Muscle of back (tissue), 3 donors: ENCODE measurements at regions not wholly inside any gene's neighbourhood (a gene's known extent, or its start where the extent isn't known, plus 50 kb on each side); places are given as distances from the start of the nearest gene placed in this dataset.
"Not testable (repeated sequence)": the region's sequence is repeated elsewhere in the genome, so short reads cannot be mapped to it uniquely, and the experiment has no call there.

Experiments used
- DNase-seq, 3 donors: peaks; one replicate each; pipeline versions ENCODE4 v3.0.0 to v3.0.0-alpha.2; 2013

GRCh38 chr1:187948170-187948794, 1119.5 kb downstream of the PLA2G4A start:
- DNase-seq = no peak

DNA sequence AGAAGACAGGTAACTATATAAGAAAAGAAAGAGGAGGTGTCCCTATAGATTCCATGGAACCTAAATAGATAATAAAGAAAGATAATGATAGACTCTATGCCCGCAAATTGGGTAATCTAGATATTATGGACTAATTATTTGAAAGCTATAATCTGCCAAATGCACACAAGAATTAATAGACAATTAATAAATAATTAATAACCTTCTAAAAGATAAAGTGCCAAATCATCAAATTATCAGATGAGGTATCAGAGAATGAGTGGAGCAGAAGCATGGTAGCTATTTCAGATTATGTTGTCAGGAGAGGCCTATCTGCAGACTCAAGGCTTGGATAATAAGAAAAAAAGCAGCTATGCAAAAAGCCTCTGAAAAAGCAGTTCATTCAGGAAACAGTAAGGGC, 1120.8 kb downstream of the PLA2G4A start:
- DNase-seq = no peak

DNA sequence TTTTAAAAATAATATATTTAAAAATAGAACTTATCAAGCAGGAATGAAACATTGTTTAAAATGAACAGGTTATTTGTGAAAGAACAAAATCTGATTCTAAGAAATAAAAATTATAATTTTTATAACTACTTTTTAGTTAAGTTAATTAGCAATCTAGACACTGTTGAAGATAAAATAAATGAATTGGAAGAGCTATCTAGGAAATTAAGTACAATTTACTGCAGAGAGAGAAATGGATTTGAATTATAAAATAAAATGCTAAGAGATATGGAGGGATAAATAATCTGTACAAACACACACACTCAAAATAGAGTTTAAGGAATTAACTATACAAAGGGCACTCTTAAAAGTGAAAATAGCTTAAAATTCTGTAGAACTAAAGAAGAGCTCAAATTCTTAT, 1123.1 kb downstream of the PLA2G4A start:
- DNase-seq = no peak

- DNase-seq = no peak
Measured at GRCh38 chr1:187952446-187952845, 1123.7 kb downstream of the PLA2G4A start.

GRCh38 chr1:187956975-187957374, 1128.2 kb downstream of the PLA2G4A start:
- DNase-seq = no peak

DNA sequence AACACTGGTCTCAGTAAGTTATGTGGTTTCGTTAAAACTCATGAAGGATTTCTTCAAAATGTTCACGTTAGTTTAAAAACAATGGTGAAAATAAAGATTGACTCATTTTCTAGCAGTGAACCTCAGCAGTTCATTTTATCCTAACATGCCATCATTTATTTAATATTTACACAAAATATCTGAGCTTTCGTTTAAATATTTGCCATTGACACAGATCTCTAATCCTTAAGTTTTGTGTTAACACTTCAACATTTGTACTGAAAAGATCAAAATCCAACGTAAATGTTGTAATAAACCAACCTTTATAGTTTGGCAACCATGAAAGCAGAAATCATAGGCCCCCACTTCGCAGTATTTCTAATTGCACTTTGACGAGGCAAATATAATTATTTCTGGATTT, 1129.5 kb downstream of the PLA2G4A start:
- DNase-seq = no peak

DNA sequence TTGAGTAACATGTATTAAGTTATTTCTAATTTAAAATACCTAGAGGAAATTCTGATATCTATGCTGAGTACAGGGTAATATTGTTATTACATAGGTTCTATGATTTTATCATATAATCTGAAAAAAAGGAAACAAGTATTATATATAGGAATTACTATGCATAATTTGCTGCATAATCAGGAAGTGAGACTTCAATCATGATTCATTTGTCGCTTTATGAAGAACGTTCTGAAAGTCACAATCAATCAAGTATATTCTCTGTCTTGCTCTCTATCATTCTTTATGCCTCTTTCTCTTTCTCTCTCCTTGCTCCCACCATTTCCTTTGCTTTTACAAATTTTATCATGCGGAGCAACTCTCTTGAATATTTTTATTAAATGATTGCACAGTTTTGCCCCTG, 1130.3 kb downstream of the PLA2G4A start:
- no peak for DNase-seq

- no peak for DNase-seq
Measured at GRCh38 chr1:187960125-187960638, 1131.4 kb downstream of the PLA2G4A start.

- no peak for DNase-seq
Measured at GRCh38 chr1:187961895-187962294, 1133.1 kb downstream of the PLA2G4A start.

DNA sequence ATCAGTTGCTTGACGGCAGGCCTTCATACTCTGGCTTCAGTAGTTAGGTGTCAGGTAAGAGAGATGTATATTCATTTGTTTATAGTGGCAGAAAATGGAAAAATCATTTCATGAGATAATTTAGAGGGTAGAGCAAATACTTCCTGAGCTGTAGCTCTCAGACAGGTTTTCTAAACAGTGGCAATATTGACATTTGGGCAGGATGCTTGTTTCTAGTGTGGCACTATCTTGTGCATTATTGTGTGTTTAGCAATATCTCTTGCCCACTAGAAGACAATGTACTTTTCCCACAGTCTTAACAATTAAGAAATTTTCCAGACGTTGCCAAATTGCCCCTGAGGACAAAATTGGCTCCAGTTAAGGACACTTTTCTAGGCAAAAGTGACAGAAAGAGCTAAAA, 1143.1 kb downstream of the PLA2G4A start:
- DNase-seq = no peak

- no peak for DNase-seq
Measured at GRCh38 chr1:187977298-187977697, 1148.5 kb downstream of the PLA2G4A start.

GRCh38 chr1:187985145-187985896, 1156.6 kb downstream of the PLA2G4A start:
- no peak for DNase-seq

DNA sequence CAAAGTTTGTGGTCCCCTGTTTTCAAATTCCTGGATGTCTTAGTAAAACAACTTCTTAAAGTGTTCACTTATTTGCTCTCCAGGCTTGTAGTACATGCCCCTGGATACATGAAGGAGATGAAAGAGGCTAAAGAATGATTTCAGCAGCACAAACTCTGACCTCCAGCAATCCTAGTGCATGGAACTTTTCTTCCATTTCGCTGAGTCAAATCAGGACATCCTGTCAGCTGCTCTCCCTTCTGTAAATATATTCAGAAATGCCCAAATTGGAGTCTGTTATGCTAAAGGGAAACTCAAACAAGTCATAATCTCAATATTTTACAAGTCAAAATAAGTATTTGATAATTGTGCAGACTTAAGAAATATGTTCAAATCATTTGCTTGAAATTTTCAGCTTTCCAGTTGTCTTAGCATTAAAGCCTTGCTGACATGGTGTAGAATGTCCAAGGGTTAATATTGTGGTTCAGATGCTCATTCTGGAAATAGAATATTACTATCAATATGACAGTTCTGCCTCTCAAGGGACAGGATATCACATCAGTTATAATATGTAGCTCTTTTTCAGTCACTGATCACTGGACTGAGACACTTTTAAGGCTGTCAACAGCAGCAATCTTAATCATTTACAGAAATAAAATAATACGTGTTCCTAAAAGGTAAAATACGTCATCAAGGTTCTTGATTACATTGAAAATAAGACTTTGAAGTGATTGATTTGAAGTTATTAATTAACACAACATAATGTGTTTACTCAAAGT, 1157.3 kb downstream of the PLA2G4A start:
- no peak for DNase-seq

DNA sequence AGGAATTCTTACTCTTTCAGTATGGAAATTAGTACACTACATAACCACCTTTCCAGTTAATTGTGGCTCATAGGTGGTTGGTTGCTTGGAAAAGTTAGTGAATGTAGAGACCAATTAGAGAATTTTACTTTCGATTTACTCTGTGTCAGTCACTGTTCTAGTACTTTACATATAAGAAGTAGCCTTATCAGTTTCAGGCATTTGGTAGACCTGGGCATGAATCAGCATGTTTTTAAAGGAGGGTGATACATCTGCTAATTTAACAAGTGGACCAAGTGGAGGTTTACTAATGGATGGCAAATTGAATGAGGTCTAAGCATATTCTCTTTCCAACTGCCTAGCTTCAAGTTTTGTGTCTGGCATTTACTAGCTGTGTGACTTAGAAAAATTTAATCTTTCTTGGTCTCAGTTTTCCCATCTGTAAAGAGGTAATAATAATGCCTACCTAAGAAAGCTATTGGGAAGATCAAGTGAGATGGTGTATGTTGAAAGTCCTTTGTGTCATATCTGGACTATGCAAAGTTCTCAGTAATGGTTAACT, 1158.6 kb downstream of the PLA2G4A start:
- DNase-seq = no peak

DNA sequence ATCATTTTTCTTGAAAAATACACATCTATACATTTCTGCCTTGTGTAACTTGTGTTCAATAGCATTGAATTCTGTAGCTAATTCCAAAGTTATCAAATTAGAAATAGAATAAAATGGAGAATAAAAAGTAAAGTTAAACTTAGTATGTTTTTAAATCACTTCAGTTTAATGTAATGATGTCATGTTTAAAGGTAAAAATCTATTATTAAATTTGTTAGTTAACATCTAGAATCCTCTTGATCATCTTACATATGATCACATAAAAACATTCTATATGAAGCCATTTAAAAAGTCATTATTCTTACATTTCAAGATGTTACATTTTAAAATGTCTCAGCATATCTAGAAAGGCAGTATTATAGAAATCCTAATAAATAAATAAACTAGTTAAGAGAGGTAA, 1163.2 kb downstream of the PLA2G4A start:
- no peak for DNase-seq

GRCh38 chr1:187996780-187997179, 1168.0 kb downstream of the PLA2G4A start:
- no peak for DNase-seq

GRCh38 chr1:187999973-188000372, 1171.2 kb downstream of the PLA2G4A start:
- no peak for DNase-seq

DNA sequence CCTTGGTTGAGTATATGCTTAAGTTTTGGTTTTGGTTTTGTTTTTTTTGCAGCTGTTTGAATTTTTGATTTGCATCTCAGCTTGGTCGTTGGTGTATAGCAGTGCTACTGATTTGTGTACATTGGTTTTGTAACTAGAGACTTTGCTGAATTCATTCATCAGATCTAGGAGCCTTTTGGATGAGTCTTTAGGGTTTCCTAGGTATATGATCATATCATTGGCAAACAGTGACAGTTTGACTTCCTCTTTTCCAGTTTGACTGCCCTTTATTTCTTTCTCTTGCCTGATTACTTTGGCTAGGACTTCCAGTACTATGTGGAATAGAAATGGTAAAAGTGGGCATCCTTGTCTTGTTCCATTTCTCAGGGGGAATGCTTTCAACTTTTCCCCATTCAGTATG, 1174.9 kb downstream of the PLA2G4A start:
- DNase-seq = not testable (repeated sequence)

- no peak for DNase-seq
Measured at GRCh38 chr1:188004849-188005248, 1176.1 kb downstream of the PLA2G4A start.

DNA sequence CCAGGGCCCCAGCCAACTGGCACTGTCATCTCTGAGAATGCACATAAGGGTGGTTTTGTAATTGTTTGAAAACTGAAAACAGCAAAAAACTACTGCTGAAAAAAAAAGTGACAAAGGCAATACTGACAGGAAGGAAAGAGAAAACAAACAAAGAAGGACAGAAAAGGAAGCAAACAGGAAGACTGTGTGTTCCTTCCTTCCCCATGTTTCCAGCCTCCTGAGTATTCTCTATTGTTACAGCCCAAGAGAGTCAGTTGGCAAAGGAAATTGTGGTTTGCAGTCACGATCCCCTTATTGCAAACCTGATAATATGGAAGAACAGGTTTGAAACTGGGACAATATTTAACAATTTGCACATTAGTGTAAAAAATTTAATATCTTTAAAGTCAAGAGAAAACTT, 1177.6 kb downstream of the PLA2G4A start:
- no peak for DNase-seq

- not testable (repeated sequence) for DNase-seq
Measured at GRCh38 chr1:188013222-188013849, 1184.6 kb downstream of the PLA2G4A start.

- no peak for DNase-seq
Measured at GRCh38 chr1:188017921-188018320, 1189.2 kb downstream of the PLA2G4A start.
